Glutamatergic neuron (in vitro differentiated cells): ENCODE measurements at regions not wholly inside any gene's neighbourhood (a gene's known extent, or its start where the extent isn't known, plus 50 kb on each side); places are given as distances from the start of the nearest gene placed in this dataset.

Source experiments
- DNase-seq: peaks from one replicate; pipeline ENCODE4 v3.0.0; 2022
- H3K27ac Mint-ChIP-seq: one replicate; pipeline ENCODE4 v1.8.0; 2020; ENCODE audit warnings: mild to moderate bottlenecking, mixed read lengths, inconsistent platforms; ENCODE audit not compliant: unreplicated experiment
- H3K27me3 Mint-ChIP-seq: one replicate; pipeline ENCODE4 v1.8.0; 2020; ENCODE audit warnings: mild to moderate bottlenecking, moderate library complexity, mixed read lengths, inconsistent platforms; ENCODE audit not compliant: unreplicated experiment
- H3K36me3 Mint-ChIP-seq: one replicate; pipeline ENCODE4 v1.8.0; 2020; ENCODE audit warnings: mild to moderate bottlenecking, mixed read lengths, inconsistent platforms; ENCODE audit not compliant: unreplicated experiment
- H3K4me1 Mint-ChIP-seq: one replicate; pipeline ENCODE4 v1.8.0; 2020; ENCODE audit warnings: mild to moderate bottlenecking, low read depth, mixed read lengths, inconsistent platforms; ENCODE audit not compliant: unreplicated experiment
- H3K4me3 Mint-ChIP-seq: one replicate; pipeline ENCODE4 v1.8.0; 2020; ENCODE audit warnings: mild to moderate bottlenecking, mixed read lengths, inconsistent platforms; ENCODE audit not compliant: unreplicated experiment
- H3K9me3 Mint-ChIP-seq: one replicate; pipeline ENCODE4 v1.8.0; 2020; ENCODE audit warnings: mild to moderate bottlenecking, moderate library complexity, mixed read lengths, inconsistent platforms; ENCODE audit not compliant: unreplicated experiment
- CTCF ChIP-seq: fragments of 200-600 bp; sonication (generic); IDR thresholded peaks from one replicate; pipeline ENCODE4 v1.5.0; 2021; ENCODE audit not compliant: partially characterized antibody, unreplicated experiment

GRCh38 chr16:9408297-9408878 is 316.9 kb downstream of the HAPSTR1 start:
- no peak for DNase-seq
- no peaks in the 10 kb centered on the region for H3K27me3 Mint-ChIP-seq
- H3K36me3 Mint-ChIP-seq, result no peaks in the 10 kb centered on the region
- H3K4me3 Mint-ChIP-seq, result no peak overlapping the region
- H3K4me1 Mint-ChIP-seq, result peaks cover 8% of the 10 kb centered on the region
- peaks cover 2% of the 10 kb centered on the region for H3K9me3 Mint-ChIP-seq
- TF ChIP-seq CTCF, result no peak
- no peak overlapping the region for H3K27ac Mint-ChIP-seq

GRCh38 chr16:9409560-9410493 is 318.4 kb downstream of the HAPSTR1 start:
- H3K27me3 Mint-ChIP-seq, result no peaks in the 10 kb centered on the region
- peaks cover 8% of the 10 kb centered on the region for H3K4me1 Mint-ChIP-seq
- peaks cover 2% of the 10 kb centered on the region for H3K9me3 Mint-ChIP-seq
- no peak for TF ChIP-seq CTCF
- H3K27ac Mint-ChIP-seq, result no peak overlapping the region
- DNase-seq, result no peak
- no peak overlapping the region for H3K4me3 Mint-ChIP-seq
- no peaks in the 10 kb centered on the region for H3K36me3 Mint-ChIP-seq

- DNase-seq, result no peak
- no peaks in the 10 kb centered on the region for H3K27me3 Mint-ChIP-seq
- peaks cover 2% of the 10 kb centered on the region for H3K9me3 Mint-ChIP-seq
- no peak overlapping the region for H3K4me3 Mint-ChIP-seq
- no peak overlapping the region for H3K27ac Mint-ChIP-seq
- no peaks in the 10 kb centered on the region for H3K36me3 Mint-ChIP-seq
- TF ChIP-seq CTCF, result no peak
- peaks cover 8% of the 10 kb centered on the region for H3K4me1 Mint-ChIP-seq
Measured at GRCh38 chr16:9411426-9411825, 320.0 kb downstream of the HAPSTR1 start.

GRCh38 chr16:9412031-9412914 is 320.8 kb downstream of the HAPSTR1 start:
- Mint-ChIP-seq H3K27ac (no peak overlapping the region), H3K9me3 (peaks cover 2% of the 10 kb centered on the region), H3K4me1 (peaks cover 8% of the 10 kb centered on the region), H3K27me3 (no peaks in the 10 kb centered on the region), H3K36me3 (peaks cover 3% of the 10 kb centered on the region), H3K4me3 (no peak overlapping the region)
- DNase-seq, result no peak
- TF ChIP-seq CTCF, result no peak
